SU-DHL-6 (cell line): ENCODE measurements at regions not wholly inside any gene's neighbourhood (a gene's known extent, or its start where the extent isn't known, plus 50 kb on each side); places are given as distances from the start of the nearest gene placed in this dataset.

Experiments used
- CTCF ChIP-seq: fragments of 200-600 bp; sonication (generic); IDR thresholded peaks from one replicate; pipeline ENCODE4 v1.5.1; 2017; ENCODE audit warnings: antibody characterized with exemption, mild to moderate bottlenecking, low read length, moderate library complexity; ENCODE audit not compliant: insufficient read depth, poor library complexity, severe bottlenecking
- EZH2phosphoT487 ChIP-seq: fragments of 200-600 bp; sonication (generic), shearing (Covaris generic); conservative IDR thresholded peaks from 2 replicates; pipeline ENCODE4 v1.6.1; 2018; ENCODE audit warnings: mild to moderate bottlenecking, antibody characterized with exemption, low read length, moderate library complexity, mixed read lengths

- TF ChIP-seq CTCF (no peak), EZH2phosphoT487 (no peak)
These were observed 600.0 kb upstream of the CA10 start for GRCh38 chr17:52758481-52758880.
